SK-N-SH (cell line): ENCODE measurements at regions not wholly inside any gene's neighbourhood (a gene's known extent, or its start where the extent isn't known, plus 50 kb on each side); places are given as distances from the start of the nearest gene placed in this dataset.

Source experiments
- CTCF ChIA-PET: fragments of 300-600, 350-600 bp; formaldehyde crosslinking; extraction: SDS; loops from one replicate; lab custom pipeline; 2021; lab: Yijun Ruan, JAX
- POLR2A ChIA-PET: fragments of 350-600 bp; sonication (Branson Sonifier 250); formaldehyde crosslinking; extraction: SDS; loops from one replicate; lab custom pipeline; 2020; ENCODE audit warnings: antibody characterized with exemption, inconsistent platforms; lab: Yijun Ruan, JAX
- DNase-seq: peaks from one replicate; pipeline ENCODE4 v3.0.0; 2012
- H2AFZ ChIP-seq: fragments of 200-600 bp; sonication (generic); 2 replicates; pipeline ENCODE4 v1.8.1; 2016; ENCODE audit warnings: antibody characterized with exemption, mild to moderate bottlenecking, low read depth
- H3F3A ChIP-seq: fragments of 200-600 bp; sonication (generic); replicated peaks from 2 replicates; pipeline ENCODE3; 2016; ENCODE audit warnings: antibody characterized with exemption, mild to moderate bottlenecking; ENCODE audit not compliant: insufficient read depth
- H3K27ac ChIP-seq, 2 experiments: fragments of 200-500 bp in 1 of 2; fragments of 200-600 bp in 1 of 2; sonication (Bioruptor generic) in 1 of 2; sonication (generic), shearing (Covaris generic) in 1 of 2; 2 replicates each; pipeline versions ENCODE4 v1.5.1 to v1.6.1; 2014 to 2016; ENCODE audit warnings: low read depth in 2 of 2, inconsistent platforms in 1 of 2, low read length in 1 of 2, mild to moderate bottlenecking in 1 of 2, mixed read lengths in 1 of 2
- H3K27me3 ChIP-seq: fragments of 200-600 bp; sonication (generic), shearing (Covaris generic); 2 replicates; pipeline ENCODE4 v1.6.1; 2016; ENCODE audit warnings: mixed run types; ENCODE audit not compliant: insufficient read depth
- H3K36me3 ChIP-seq, 2 experiments: fragments of 200-500 bp in 1 of 2; fragments of 200-600 bp in 1 of 2; sonication (Bioruptor generic) in 1 of 2; sonication (generic) in 1 of 2; replicated peaks in 1 of 2; 2 replicates each; pipeline versions ENCODE3 to v1.5.1; 2014 to 2016; ENCODE audit warnings: low read length in 1 of 2, mild to moderate bottlenecking in 1 of 2; ENCODE audit not compliant: insufficient read depth in 2 of 2, control insufficient read depth in 1 of 2
- H3K4me1 ChIP-seq, 2 experiments: fragments of 200-500 bp in 1 of 2; fragments of 200-600 bp in 1 of 2; sonication (Bioruptor generic) in 1 of 2; sonication (generic), shearing (Covaris generic) in 1 of 2; 2 replicates each; pipeline versions ENCODE4 v1.5.1 to v1.6.1; 2014 to 2016; ENCODE audit warnings: low read depth in 1 of 2, low read length in 1 of 2, mixed run types in 1 of 2; ENCODE audit not compliant: insufficient read depth in 2 of 2, control insufficient read depth in 1 of 2
- H3K4me2 ChIP-seq: fragments of 200-600 bp; sonication (generic), shearing (Covaris generic); 2 replicates; pipeline ENCODE4 v1.6.1; 2017; ENCODE audit warnings: mixed run types
- H3K4me3 ChIP-seq, 2 experiments: fragments of 200-500 bp in 1 of 2; fragments of 200-600 bp in 1 of 2; sonication (Bioruptor generic) in 1 of 2; sonication (generic), shearing (Covaris generic) in 1 of 2; 2 replicates each; pipeline versions ENCODE4 v1.5.1 to v1.8.1; 2014 to 2016; ENCODE audit warnings: low read depth in 2 of 2, inconsistent platforms in 1 of 2, low read length in 1 of 2, mild to moderate bottlenecking in 1 of 2, mixed read lengths in 1 of 2, moderate library complexity in 1 of 2
- H3K79me2 ChIP-seq: fragments of 200-600 bp; sonication (generic); 2 replicates; pipeline ENCODE4 v1.8.1; 2017; ENCODE audit warnings: mild to moderate bottlenecking; ENCODE audit not compliant: insufficient read depth
- H3K9ac ChIP-seq: fragments of 200-600 bp; sonication (generic); 2 replicates; pipeline ENCODE4 v1.6.1; 2017; ENCODE audit warnings: mixed run types
- H3K9me2 ChIP-seq: fragments of 200-600 bp; sonication (generic); 2 replicates; pipeline ENCODE4 v1.6.1; 2017; ENCODE audit warnings: mixed run types
- H3K9me3 ChIP-seq: fragments of 200-600 bp; sonication (generic); 2 replicates; pipeline ENCODE4 v1.6.1; 2017; ENCODE audit warnings: mixed run types, mild to moderate bottlenecking, moderate library complexity
- H4K20me1 ChIP-seq: fragments of 200-600 bp; sonication (generic); 2 replicates; pipeline ENCODE4 v1.6.1; 2017; ENCODE audit warnings: mild to moderate bottlenecking, mixed run types; ENCODE audit not compliant: insufficient read depth
- CHD2 ChIP-seq: fragments of 150-350 bp; IDR thresholded peaks from 2 replicates; pipeline ENCODE4 v1.6.1; 2018; ENCODE audit warnings: low read length; ENCODE audit not compliant: partially characterized antibody
- ELF1 ChIP-seq: IDR thresholded peaks from 2 replicates; pipeline ENCODE4 v1.4.0; 2012
- EP300 ChIP-seq, 2 experiments: IDR thresholded peaks; 2 replicates each; pipeline versions ENCODE4 v1.4.0 to v1.6.1; 2012; ENCODE audit warnings: borderline replicate concordance in 1 of 2, low read depth in 1 of 2, low read length in 1 of 2
- EZH2phosphoT487 ChIP-seq: fragments of 200-600 bp; sonication (generic); IDR thresholded peaks from 2 replicates; pipeline ENCODE4 v1.6.1; 2017; ENCODE audit warnings: low read depth, mixed run types, mild to moderate bottlenecking, antibody characterized with exemption, moderate library complexity, borderline replicate concordance
- FOSL2 ChIP-seq: IDR thresholded peaks from 2 replicates; pipeline ENCODE4 v1.4.0; 2012; ENCODE audit warnings: low read depth, mild to moderate bottlenecking, moderate library complexity, borderline replicate concordance
- JUND ChIP-seq: IDR thresholded peaks from 2 replicates; pipeline ENCODE4 v1.4.0; 2012
- MXI1 ChIP-seq: IDR thresholded peaks from 2 replicates; pipeline ENCODE4 v1.6.1; 2012; ENCODE audit warnings: mild to moderate bottlenecking, low read depth, low read length, improper control_type of control experiment
- NFIC ChIP-seq: IDR thresholded peaks from 2 replicates; pipeline ENCODE4 v1.4.0; 2012; ENCODE audit warnings: borderline replicate concordance
- RCOR1 ChIP-seq: fragments of 150-350 bp; IDR thresholded peaks from 2 replicates; pipeline ENCODE4 v1.6.1; 2017; ENCODE audit warnings: antibody characterized with exemption, low read length
- RXRA ChIP-seq: IDR thresholded peaks from 2 replicates; pipeline ENCODE4 v1.4.0; 2012; ENCODE audit warnings: low read depth, mild to moderate bottlenecking, borderline replicate concordance
- TAF1 ChIP-seq: IDR thresholded peaks from 2 replicates; pipeline ENCODE4 v1.6.1; 2012; ENCODE audit warnings: low read depth, mild to moderate bottlenecking, low read length, moderate library complexity, borderline replicate concordance
- YY1 ChIP-seq: IDR thresholded peaks from 2 replicates; pipeline ENCODE4 v1.4.0; 2012; ENCODE audit warnings: low read depth, mild to moderate bottlenecking
- WGBS: methylation state at CpG from one replicate; pipeline ENCODE4 v1.1.6; 2017; ENCODE audit warnings: low lambda C conversion rate; 5-methylcytosine and 5-hydroxymethylcytosine counted together
- TF ChIP-seq, protein P1 (sequence below): IDR thresholded peaks from 2 replicates; pipeline ENCODE4 v1.4.0; 2012; ENCODE audit warnings: low read depth
- TF ChIP-seq, protein P2 (sequence below): IDR thresholded peaks from 2 replicates; pipeline ENCODE4 v1.4.0; 2012; ENCODE audit warnings: low read depth, borderline replicate concordance
- TF ChIP-seq, protein P3 (sequence below): IDR thresholded peaks from 2 replicates; pipeline ENCODE4; 2012
- TF ChIP-seq, protein P4 (sequence below): fragments of 200-600 bp; sonication (generic); IDR thresholded peaks from 2 replicates; pipeline ENCODE4 v1.6.1; 2017; ENCODE audit warnings: antibody characterized with exemption, mild to moderate bottlenecking, moderate library complexity

DNA sequence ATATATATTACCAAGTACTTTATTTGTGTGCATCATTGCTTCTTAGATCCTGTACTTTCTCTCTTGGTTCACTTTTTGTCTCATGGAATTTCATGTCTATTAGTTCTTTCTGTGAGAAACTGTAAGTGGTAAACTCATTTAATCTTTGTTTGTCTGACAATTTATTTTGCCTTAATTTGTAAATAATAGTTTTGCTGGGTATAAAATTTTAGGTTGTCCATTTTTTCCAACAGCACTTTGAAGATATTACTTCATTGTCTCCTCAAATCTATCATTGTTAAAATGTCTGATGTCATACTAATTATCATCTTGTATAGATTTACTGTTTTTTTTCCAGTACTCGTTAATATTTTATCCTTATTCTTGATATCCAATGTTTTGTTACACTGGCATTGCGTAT, 205.2 kb upstream of the CDYL start:
- TF ChIP-seq EZH2phosphoT487 (no peak), TAF1 (no peak), EP300 (IDR thresholded peaks at IDR 0.05; ENCODE audit: borderline replicate concordance in 1 of 2, low read depth in 1 of 2, low read length in 1 of 2) (no peak), RXRA (no peak), ELF1 (no peak), NFIC (no peak), RCOR1 (no peak), CHD2 (no peak), MXI1 (no peak)
- TF ChIP-seq, protein P1, sequence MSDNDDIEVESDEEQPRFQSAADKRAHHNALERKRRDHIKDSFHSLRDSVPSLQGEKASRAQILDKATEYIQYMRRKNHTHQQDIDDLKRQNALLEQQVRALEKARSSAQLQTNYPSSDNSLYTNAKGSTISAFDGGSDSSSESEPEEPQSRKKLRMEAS = no peak
- TF ChIP-seq, protein P2, sequence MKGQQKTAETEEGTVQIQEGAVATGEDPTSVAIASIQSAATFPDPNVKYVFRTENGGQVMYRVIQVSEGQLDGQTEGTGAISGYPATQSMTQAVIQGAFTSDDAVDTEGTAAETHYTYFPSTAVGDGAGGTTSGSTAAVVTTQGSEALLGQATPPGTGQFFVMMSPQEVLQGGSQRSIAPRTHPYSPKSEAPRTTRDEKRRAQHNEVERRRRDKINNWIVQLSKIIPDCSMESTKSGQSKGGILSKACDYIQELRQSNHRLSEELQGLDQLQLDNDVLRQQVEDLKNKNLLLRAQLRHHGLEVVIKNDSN = no peak
- TF ChIP-seq, protein P3, sequence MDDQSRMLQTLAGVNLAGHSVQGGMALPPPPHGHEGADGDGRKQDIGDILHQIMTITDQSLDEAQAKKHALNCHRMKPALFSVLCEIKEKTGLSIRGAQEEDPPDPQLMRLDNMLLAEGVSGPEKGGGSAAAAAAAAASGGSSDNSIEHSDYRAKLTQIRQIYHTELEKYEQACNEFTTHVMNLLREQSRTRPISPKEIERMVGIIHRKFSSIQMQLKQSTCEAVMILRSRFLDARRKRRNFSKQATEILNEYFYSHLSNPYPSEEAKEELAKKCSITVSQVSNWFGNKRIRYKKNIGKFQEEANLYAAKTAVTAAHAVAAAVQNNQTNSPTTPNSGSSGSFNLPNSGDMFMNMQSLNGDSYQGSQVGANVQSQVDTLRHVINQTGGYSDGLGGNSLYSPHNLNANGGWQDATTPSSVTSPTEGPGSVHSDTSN = no peak
- TF ChIP-seq, protein P4, sequence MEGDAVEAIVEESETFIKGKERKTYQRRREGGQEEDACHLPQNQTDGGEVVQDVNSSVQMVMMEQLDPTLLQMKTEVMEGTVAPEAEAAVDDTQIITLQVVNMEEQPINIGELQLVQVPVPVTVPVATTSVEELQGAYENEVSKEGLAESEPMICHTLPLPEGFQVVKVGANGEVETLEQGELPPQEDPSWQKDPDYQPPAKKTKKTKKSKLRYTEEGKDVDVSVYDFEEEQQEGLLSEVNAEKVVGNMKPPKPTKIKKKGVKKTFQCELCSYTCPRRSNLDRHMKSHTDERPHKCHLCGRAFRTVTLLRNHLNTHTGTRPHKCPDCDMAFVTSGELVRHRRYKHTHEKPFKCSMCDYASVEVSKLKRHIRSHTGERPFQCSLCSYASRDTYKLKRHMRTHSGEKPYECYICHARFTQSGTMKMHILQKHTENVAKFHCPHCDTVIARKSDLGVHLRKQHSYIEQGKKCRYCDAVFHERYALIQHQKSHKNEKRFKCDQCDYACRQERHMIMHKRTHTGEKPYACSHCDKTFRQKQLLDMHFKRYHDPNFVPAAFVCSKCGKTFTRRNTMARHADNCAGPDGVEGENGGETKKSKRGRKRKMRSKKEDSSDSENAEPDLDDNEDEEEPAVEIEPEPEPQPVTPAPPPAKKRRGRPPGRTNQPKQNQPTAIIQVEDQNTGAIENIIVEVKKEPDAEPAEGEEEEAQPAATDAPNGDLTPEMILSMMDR = no peak
- ChIA-PET CTCF (no interaction called here), POLR2A (no interaction called here)
- no peak overlapping the region for H3K9ac ChIP-seq
- no peak for DNase-seq
- peaks cover 0 to 6% of the 10 kb centered on the region in 2 experiments for H3K36me3 ChIP-seq
- H3K27me3 ChIP-seq = no peaks in the 10 kb centered on the region; the same call in 1 of the 2 replicates
- no peaks in the 10 kb centered on the region for H3K4me1 ChIP-seq
- no peak overlapping the region for H3K4me2 ChIP-seq
- WGBS = 19% methylated on average over 2 of the region's 2 CpGs
- no peak overlapping the region for H3K27ac ChIP-seq
- no peak overlapping the region for H3K4me3 ChIP-seq
- no peaks in the 10 kb centered on the region for H3F3A ChIP-seq
- H3K9me3 ChIP-seq = peaks cover 4% of the 10 kb centered on the region; the same call in 1 of the 2 replicates
- H3K9me2 ChIP-seq = no peaks in the 10 kb centered on the region
- H4K20me1 ChIP-seq = no peaks in the 10 kb centered on the region
- H3K79me2 ChIP-seq = no peaks in the 10 kb centered on the region
- H2AFZ ChIP-seq = no peak overlapping the region

DNA sequence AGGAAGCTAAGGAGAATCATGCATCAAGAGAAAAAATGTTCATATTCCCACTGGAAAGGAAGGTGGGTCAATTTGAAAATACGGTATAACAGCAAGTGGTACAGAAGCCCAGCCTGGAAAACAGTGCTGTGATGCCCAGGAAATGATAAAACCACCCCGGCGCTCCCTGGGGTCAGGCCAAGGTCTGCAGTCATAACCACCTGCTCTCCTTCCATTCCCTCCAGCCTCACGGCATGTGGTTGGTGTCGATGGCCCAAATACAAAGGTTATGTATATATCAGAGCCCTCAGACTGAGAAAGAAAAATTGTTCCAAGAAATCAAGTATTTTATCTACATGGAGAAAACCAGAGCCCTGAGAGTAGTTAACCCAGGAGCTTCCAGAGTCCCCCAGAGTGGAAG, 208.1 kb upstream of the CDYL start:
- DNase-seq = no peak
- Histone ChIP-seq H3K4me1 (no peaks in the 10 kb centered on the region), H3K4me3 (no peak overlapping the region), H3K9ac (no peak overlapping the region), H2AFZ (no peak overlapping the region), H3K79me2 (no peaks in the 10 kb centered on the region), H3K27me3 (peaks cover 6% of the 10 kb centered on the region; the same call in 1 of the 2 replicates), H4K20me1 (no peaks in the 10 kb centered on the region), H3K4me2 (no peak overlapping the region), H3F3A (no peaks in the 10 kb centered on the region), H3K36me3 (peaks cover 0 to 6% of the 10 kb centered on the region in 2 experiments), H3K9me2 (no peaks in the 10 kb centered on the region), H3K27ac (no peak overlapping the region), H3K9me3 (peaks cover 4% of the 10 kb centered on the region; the same call in 1 of the 2 replicates)
- 11% methylated on average over 5 of the region's 5 CpGs for WGBS
- TF ChIP-seq EZH2phosphoT487 (no peak), FOSL2 (no peak), RXRA (no peak), JUND (no peak), NFIC (no peak), EP300 (IDR thresholded peaks at IDR 0.05; ENCODE audit: borderline replicate concordance in 1 of 2, low read depth in 1 of 2, low read length in 1 of 2) (no peak), YY1 (no peak)
- TF ChIP-seq, protein P2 = no peak
- POLR2A ChIA-PET = no interaction called here
- CTCF ChIA-PET = no interaction called here
